Muscle of arm (tissue), 1 donor: ENCODE measurements at regions not wholly inside any gene's neighbourhood (a gene's known extent, or its start where the extent isn't known, plus 50 kb on each side); places are given as distances from the start of the nearest gene placed in this dataset.
"Not testable (repeated sequence)": the region's sequence is repeated elsewhere in the genome, so short reads cannot be mapped to it uniquely, and the experiment has no call there.

Experiments
- DNase-seq: peaks from one replicate; pipeline ENCODE4 v3.0.0-alpha.2; 2013

DNA sequence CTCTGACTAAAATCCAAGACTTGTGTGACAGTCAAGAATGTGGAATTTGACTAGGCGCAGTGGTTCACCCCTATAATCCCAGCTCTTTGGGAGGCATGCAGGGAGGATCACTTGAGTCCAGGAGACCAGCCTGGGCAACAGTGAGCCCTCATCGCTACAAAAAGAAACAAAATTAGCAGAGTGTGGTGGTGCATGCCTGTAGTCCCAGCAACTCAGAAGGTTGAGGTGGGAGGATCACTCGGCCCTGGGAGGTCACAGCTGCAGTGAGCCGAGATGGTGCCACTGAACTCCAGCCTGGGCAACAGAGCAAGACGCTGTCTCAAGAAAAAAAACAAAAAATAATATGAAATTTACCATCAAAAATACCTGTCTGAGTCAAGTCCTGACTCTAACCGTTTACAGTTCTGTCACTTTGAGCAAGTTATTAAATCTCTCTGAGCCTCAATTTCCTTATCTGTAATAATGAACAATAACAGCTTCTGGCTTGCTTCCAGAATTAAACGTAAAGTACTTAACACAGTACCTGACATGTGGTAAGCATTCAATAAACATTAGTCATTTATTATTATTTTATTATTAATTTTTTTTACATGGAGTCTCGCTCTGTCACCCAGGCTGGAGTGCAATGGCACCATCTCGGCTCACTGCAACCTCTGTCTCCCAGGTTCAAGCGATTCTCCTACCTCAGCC lies 204.6 kb upstream of the TSC22D1 start:
- no peak for DNase-seq

DNA sequence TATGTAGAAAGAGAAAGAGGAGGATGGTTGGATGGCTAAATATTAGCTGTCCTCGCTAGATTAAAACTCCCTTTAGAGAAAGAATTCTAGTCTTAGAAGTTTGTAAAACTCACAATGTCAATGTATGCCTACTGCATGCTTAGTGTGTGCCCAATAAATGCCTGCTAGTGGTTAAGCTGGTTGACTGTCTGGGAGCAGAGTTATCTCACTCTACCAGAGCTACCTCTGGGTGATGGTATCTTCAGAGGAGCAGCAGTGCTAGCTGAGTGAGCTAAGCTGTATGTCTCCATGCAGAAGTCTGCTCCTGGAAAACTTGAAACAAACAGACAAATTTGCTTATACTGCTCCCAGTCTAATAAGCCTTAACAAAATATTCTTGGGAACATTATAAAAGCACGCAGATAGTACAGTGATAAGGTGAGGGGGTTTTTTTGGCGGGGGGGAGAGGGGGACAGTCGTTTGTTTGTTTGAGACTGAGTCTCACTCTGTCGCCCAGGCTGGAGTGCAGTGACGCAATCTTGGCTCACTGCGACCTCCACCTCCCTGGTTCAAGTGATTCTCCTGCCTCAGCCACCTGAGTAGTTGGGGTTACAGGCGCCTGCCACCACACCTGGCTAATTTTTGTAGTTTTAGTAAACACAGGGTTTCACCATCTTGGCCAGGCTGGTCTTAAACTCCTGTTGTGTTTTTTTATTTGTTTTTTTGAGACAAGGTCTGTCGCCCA lies 202.8 kb upstream of the TSC22D1 start:
- no peak for DNase-seq

DNA sequence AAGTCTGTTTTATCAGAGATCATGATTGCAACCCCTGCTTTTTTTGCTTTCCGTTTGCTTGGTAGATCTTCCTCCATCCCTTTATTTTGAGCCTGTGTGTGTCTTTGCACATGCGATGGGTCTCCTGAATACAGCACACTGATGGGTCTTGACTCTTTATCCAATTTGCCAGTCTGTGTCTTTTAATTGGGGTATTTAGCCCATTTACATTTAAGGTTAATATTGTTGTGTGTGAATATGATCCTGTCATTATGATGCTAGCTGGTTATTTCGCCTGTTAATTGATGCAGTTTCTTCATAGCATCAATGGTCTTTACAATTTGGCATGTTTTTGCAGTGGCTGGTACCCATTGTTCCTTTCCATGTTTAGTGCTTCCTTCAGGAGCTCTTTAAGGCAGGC lies 199.2 kb upstream of the TSC22D1 start:
- not testable (repeated sequence) for DNase-seq

DNA sequence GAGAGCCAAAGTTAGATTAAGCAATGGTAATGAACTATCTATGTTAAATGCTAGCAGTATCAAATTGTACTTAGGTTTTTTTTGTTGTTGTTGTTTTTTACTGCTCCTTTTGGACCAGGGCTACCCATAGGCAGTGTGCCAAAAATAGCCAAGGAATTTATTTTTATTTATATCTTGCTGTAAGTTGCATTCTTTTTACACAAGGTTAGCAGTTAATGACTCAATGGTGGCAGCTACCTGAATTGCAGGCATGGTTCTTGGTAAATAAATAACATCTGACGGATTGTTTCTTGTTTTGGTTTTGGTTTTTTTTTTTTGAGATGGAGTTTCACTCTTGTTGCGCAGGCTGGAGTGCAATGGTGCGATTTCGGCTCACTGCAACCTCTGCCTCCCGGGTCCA lies 194.8 kb upstream of the TSC22D1 start:
- DNase-seq, result no peak

DNA sequence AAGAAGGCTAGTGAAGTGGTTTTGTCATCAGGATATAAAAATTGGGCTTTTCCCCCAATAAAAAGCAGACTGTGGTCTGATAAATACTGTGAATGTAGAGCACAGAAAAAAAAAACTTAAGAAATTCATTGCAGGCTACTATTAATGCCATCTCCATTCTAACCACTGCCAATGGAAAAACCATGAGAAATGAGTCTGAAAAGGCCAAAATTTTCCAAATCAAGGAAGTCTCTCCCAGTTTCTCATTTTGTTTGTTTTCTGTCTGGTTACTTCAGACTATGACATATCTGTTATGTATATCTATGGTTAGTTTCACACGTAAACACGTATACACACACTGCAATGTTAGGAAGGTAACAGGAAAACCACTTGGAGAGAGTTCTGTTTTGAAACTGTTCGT lies 193.6 kb upstream of the TSC22D1 start:
- no peak for DNase-seq

DNA sequence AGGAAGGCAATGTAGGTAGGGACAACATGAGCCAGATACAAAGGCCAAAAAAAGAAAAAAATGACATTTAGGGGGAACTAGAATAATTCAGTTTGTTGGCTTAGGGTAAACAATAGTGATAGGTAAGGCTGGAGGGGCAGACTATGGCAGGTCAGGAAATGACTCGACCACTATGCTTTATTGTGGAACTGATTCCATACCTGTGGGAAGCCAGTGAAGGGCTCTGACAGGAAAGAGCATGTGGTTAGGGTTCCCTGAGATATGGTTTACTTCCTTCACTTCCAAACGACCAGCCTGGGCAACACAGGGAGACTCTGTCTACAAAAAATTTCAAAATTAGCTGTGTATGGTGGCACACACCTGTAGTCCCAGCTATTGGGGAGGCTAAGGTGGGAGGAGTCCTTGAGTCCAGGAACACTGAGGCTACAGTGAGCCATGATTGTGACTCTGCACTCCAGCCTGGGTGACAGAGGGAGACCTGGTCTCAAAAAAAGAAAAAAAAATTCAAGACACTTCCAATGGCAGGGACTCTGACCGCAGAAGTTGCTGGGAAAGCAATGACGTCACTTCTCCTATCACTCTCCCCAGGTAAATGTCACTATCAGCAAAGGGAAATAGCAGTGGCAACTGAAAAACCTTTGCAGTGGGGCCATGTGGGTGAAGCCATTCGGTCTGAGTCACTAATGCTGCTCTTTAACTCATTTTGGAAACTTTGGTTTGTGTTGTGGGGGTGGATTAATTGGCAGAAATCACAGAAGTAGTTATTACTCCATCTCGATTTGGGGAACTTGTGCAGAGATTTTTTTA lies 192.8 kb upstream of the TSC22D1 start:
- no peak for DNase-seq

DNA sequence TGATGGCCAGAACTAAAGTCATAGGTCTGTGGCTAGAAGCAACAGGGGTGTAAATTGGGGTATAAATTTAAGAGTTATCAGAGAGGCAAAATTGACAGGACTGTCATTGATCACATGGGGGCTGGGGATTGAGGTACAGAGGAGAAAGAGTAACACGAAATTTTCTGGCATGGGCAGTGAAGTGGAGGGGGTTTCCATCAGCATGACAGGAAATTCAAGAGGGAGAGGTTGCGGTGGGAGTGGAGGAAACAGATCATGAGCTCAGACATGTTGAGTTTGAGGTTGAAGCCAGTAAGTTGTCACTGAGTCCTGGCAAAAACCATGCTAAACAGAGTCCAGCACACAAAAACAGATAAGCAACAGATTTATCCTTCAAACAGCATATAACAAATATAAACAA lies 192.1 kb upstream of the TSC22D1 start:
- DNase-seq, result no peak

DNA sequence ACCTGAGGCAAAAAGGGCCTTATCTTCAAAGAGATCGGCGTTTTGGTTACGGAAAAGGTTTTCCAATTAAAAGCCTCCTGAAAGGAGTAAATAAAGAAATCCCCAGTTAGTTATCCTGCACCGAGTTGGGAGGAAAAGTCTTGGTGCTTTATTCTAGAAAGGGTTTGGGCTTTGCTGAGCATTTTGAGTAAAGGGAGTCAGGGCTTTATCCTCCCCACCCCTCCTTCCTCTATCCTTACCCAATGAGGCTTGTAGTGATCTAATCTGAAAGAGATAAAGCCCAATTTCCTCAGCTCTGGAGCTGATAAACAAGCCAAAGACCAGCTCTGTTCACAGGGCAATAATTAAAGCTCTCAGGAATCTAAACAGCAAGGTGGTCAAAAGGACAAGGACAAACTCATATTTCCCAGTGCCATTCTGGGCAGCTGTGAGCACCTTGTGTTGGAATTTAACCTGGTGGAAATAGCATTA lies 188.9 kb upstream of the TSC22D1 start:
- no peak for DNase-seq

DNA sequence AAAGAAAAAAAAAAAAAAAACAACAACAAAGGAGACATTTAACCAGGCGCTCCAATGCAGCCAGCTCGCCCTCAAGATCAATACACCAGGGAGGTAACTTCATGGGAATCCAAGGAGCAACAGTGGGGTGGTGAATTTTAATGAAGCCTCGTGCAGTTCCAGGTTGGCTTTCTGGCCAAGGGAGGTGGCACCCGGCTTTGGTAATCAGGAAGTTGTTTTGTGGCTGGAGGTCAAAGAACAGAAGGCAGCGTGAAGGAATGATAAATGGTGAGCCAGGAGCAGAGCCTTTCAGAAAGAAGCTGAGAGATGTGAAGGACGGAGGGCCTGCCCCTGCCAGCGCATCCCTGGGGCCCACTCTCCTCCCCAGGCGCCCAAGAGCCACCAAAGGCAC lies 188.2 kb upstream of the TSC22D1 start:
- no peak for DNase-seq

DNA sequence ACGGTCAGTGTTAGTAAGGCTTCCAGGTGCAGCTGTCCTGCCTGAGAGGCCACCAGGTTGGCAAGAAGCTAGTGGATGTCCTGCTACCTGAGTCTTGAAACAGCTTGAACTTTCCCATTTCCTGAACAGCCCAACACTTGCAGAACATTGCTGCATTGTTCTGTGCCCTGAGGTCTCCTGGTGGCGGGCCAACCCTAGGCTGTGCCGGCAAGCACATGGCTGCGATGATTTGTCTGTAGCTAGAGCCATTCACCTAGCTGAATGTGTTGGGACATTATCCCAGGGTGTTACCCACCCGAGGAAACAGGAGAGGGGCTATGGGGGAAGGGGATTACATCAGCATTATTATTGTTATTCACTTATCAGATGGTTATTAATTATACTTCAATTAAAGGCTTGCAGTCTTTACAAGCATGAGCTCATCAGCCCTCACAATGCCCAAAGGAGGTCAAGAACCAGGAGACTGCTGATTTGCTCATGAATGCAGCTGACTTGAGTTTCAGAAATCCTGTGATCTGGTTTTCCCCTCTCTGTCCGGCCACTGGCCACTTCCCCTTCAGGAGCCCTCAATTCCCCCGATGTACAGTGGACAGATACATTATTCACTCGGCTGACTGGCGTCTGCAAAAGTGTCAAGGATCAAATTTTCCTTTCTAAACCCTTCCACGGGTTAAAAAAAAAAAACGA lies 187.6 kb upstream of the TSC22D1 start:
- no peak for DNase-seq

DNA sequence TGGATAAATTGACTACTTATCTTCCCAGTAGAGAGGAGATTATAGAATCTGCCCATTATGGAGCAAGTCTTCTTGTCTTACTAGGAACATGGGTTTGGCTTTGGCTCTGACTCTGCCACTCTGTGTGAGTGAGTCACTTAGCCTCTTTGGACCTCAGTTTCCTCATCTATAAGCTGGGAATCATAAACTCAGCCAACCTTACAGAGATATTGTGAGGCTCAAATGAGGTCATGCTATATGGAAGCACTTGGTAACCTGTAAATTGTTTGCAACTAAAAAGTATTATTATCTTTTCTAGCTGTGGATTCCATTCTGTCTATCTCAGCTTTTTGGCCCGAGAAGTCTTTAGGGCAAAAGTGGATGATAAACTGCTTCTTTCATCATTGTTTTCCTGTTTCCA lies 186.8 kb upstream of the TSC22D1 start:
- no peak for DNase-seq

DNA sequence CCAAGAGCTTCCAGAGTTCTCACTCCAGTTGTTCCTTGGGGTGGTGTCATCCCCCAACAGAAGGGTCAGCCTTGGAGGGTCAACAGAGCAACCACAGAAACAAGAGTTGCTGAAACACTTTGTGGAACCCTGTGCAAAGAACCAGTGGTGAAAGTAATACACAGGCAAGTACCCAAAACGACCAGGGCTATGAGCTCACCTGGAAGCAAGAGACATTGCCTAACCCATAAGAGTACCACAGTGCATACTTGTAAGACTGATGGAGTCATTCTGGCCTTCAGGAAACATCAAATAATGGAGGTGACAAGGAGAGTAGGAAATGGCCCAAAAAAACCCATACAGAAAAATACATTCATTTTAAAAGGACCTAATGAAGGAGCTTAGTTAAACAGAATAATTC lies 184.3 kb upstream of the TSC22D1 start:
- DNase-seq, result no peak

DNA sequence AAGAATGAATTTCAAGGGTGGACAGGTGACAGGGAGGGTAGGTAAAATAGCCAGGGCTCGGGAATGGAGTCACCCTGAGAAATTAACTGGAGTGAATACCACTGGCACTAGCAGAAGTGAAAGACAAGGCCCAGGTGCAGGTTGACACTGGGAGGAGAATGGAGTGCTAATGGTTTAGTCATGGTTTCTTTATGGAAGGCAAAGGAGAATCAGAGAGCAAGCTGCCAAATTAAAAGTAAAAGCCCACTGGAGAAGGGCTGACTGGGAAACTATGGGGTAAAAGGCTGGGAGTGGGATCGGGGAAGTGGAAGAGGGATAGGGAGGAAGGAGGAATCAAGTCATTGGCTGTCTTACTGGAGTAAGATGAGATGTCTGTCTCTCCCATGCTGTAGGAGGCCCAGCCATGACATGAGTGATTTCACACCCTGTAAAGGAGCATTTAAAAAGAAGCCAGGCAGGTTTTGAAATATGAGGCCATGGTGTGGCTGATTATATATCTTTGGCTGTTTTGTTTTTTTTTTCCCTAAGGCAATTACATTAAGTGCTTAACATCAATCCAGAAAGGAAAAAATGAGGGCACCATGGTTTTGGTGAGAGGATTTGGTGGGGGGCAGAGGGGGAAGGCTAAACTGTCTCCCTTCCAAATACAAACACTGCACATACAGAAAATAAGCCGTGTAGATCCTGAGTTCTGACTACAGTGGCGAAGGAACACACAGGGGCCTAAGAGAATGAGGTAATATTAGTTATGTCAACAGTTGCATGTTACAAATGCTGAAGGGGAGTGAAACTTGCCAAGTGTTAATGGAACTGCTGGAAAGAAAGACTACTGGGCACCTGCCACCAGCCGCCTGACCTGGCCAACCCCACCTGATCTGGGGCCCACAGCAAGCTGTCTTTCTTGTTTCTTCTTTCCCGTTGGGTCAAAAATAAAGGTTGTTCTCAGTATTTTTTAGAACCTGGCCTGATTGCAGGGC lies 183.5 kb upstream of the TSC22D1 start:
- no peak for DNase-seq

DNA sequence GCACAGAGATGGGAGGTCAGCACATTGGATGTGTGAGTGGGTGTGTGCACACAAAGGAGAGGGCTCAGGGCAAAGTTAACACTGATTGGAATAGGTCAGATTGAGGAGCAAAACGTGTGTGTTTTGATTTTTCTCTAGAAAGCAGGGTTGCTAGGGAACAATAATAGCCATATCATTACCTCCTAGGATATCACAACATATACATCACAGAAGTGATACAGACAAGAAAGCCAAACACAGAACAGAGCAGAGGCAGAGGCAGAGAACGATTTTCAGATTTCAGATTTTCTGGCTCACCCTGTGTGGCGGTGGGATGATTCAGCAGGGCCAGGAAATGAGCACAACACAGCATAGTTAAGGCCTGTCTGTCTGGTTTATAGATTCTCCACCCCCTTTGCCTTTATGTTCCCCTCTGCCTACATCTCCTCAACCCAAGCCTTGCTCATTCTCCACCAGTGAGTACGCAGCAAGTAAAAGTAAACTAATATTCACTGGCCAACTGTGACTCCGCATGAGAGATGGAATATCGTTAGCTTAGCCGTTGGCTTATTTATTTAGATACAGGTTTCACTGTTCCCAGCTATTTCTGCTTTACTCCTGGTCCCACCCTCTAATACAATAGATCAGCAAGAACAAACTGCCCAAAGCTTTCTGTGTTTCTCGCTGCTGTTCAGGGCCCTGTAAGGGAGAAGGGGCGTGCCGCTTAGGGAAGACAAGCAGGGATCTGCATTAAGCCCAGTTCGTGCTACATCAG lies 182.7 kb upstream of the TSC22D1 start:
- DNase-seq, result no peak

DNA sequence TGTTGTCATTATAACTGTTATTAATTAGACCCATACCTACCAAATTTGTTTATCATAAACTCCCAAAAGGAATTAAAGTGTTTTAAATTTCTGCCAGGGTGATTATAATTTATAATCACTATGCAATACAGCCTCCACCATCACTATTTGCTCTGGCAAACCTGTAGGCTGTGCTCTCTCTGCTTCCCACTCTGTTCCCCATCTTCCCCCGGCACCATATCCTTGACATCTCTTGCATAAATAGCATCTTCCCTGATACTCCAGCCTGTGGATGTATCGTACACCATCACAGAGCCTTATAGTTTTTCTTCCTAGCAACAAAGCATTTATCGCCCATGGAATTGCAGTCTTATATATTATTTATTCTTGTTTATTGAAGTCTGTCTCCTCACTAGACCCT lies 181.5 kb upstream of the TSC22D1 start:
- DNase-seq, result no peak

DNA sequence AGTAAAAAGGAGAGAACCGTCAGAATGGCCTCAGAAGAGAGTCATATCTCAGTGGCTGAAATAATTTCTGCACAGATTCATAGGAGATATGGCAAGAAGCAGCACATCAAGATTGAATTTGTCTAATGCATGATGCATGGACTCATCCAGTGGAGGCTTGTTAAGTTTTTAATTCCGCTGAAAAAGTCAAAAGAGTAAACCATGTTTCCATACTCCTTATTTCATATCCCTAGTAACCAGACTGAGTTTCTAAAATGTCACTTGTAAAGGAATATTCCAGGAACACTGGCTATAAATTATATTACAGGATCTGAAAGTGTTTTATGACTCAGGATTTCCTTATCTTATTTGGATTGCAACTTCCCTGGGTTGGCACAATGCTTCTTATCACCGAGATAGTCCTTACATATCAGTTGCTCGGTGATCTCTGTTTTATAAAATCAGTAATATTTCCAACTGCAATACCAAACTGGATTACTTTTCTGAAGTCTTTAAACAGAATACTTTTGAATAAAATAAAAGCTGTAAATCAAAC lies 180.2 kb upstream of the TSC22D1 start:
- no peak for DNase-seq

DNA sequence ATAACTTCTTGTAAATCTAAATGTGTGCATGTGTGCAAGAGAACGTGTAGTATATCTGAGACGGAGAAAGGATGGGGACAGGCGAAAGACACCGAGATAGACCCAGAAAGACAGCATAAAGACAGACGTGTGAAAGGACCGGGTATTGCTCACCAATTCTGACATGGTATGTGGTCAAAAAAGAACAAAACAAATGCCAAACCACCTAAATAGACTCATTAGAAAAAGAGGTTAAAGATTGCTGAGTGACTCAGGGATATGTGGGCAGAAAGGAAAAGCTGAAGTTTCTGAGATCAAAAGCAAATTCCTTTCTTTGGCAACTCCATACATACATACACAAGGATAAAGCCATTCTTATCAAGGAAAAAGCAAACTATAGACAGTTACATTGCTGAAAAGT lies 179.7 kb upstream of the TSC22D1 start:
- no peak for DNase-seq

DNA sequence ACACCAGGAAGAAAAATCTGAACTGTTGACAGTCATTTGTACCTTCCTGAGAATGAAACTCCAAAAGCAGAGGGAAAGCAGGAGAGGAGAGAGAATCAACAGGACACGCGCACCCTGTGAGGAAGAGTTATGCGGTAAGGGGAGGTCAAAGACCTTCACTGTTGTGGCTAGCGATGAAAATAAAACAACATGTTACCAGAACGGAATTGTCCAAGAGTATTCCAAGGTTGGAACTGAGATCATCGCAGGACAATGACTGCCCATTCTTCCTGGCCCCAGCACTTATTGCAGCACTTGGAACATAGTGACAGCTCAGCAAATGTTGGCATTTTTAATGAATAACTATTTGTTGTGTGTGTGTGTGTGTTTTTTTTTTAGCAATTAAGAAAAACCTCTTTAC lies 176.0 kb upstream of the TSC22D1 start:
- DNase-seq, result no peak

DNA sequence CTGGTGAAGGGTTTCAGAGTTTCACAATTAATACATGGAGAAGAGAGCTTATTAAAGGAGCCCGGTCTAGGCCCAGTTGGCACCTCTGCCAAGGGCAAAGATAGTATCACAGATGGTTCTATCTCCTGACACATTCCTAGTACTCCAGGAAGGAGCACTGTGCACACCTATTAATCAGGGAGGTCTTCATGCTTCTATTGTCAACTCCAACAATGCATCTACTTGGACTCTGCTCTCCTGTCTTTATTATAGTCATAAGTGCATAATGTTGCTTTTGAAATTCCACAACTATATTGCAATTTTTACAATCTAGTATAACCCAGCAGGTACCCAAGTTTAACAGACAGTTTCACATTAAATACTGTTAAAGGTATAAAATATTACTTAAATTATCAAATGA lies 174.5 kb upstream of the TSC22D1 start:
- no peak for DNase-seq

DNA sequence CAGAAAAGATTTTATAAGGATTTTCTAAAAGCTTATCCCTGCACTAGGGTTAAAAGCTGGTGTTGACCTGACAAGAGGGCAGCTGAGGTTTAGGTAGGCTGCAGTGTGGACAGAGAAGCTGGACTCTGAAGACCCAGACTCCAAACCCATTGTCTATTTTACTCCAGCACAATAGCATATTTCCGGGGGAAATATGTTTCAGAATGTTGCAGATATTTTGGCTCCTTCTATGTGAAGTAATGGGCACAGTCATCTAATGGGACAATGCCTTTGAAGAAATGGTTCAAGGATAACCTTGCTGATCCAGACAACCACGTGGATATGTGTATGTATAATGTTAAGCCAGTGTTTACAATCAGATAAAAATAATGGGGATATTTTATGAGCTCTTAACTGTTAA lies 173.8 kb upstream of the TSC22D1 start:
- no peak for DNase-seq
